CD4-positive, alpha-beta T cell treated with Interferon gamma for 1 hour (primary cell): ENCODE measurements at regions not wholly inside any gene's neighbourhood (a gene's known extent, or its start where the extent isn't known, plus 50 kb on each side); places are given as distances from the start of the nearest gene placed in this dataset.

ENCODE experiments used
- DNase-seq: peaks from one replicate; pipeline ENCODE4 v3.0.0-alpha.2; 2020

DNA sequence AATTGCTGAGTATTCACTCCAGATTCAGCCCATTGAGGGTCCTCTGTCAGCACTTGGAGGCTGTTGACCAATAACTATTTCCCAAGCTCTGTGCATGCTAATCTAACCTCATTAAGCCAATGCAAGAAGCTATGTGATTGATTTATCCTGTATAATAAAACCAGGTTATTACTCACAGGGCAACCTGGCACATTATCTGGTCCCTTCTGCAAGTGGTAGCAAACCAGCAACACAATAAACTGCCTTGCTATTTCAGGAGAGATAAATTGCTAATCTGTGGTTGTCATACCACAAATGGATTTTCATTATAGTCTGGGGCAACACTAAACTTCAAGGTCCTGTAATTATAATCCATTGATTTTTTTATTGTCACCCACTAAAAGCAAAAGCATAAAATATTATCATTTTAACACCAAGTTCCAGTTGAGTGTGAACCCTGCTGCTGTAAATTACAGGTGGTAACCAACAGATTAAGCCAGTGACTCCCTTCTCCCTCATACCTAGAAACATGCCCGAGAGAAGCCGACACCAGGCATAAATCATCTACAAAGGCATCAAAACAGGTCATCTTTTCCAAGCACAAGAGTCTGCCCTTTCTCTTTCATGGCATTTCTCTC is 51.1 kb upstream of the SOX9 start:
- no peak for DNase-seq
